Fibroblast of gingiva (primary cell): ENCODE measurements at regions not wholly inside any gene's neighbourhood (a gene's known extent, or its start where the extent isn't known, plus 50 kb on each side); places are given as distances from the start of the nearest gene placed in this dataset.

Experiments used
- DNase-seq: peaks from one replicate; pipeline ENCODE4 v3.0.0-alpha.2; 2011; ENCODE audit warnings: low read depth

- no peak for DNase-seq
Observed at GRCh38 chr11:134474942-134475341, 62.9 kb upstream of the B3GAT1 start.

GRCh38 chr11:134474070-134474860, 62.2 kb upstream of the B3GAT1 start:
- DNase-seq: no peak

- DNase-seq: no peak
Observed at GRCh38 chr11:134471716-134472455, 59.8 kb upstream of the B3GAT1 start.

GRCh38 chr11:134471087-134471715, 59.2 kb upstream of the B3GAT1 start:
- no peak for DNase-seq

- no peak for DNase-seq
Observed at GRCh38 chr11:134470238-134470637, 58.2 kb upstream of the B3GAT1 start.

GRCh38 chr11:134469627-134470026, 57.6 kb upstream of the B3GAT1 start:
- DNase-seq: no peak

- no peak for DNase-seq
Observed at GRCh38 chr11:134468796-134469195, 56.8 kb upstream of the B3GAT1 start.

GRCh38 chr11:134468081-134468668, 56.1 kb upstream of the B3GAT1 start:
- no peak for DNase-seq

GRCh38 chr11:134466610-134467567, 54.8 kb upstream of the B3GAT1 start:
- no peak for DNase-seq

- no peak for DNase-seq
Observed at GRCh38 chr11:134466156-134466555, 54.1 kb upstream of the B3GAT1 start.

- DNase-seq: no peak
Observed at GRCh38 chr11:134464981-134465730, 53.1 kb upstream of the B3GAT1 start.

GRCh38 chr11:134464196-134464595, 52.2 kb upstream of the B3GAT1 start:
- no peak for DNase-seq

- no peak for DNase-seq
Observed at GRCh38 chr11:134463716-134464115, 51.7 kb upstream of the B3GAT1 start.
